Lower leg skin (tissue), 4 donors: ENCODE measurements at regions not wholly inside any gene's neighbourhood (a gene's known extent, or its start where the extent isn't known, plus 50 kb on each side); places are given as distances from the start of the nearest gene placed in this dataset.

Source experiments
- DNase-seq, 2 donors: peaks; one replicate each; pipeline ENCODE4 v3.0.0-alpha.2; 2019; ENCODE audit warnings: low spot score in 2 of 2
- H3K4me3 ChIP-seq: fragments of 200-600 bp; sonication (generic); 2 replicates; pipeline ENCODE4 v1.5.1; 2017; ENCODE audit warnings: mild to moderate bottlenecking, low read depth; ENCODE audit not compliant: poor library complexity, severe bottlenecking
- POLR2A ChIP-seq, 2 donors: fragments of 450-650 bp; IDR thresholded peaks; one replicate each; pipeline ENCODE4 v1.6.1; 2016 to 2017; ENCODE audit warnings: antibody characterized with exemption in 2 of 2, mild to moderate bottlenecking in 1 of 2, moderate library complexity in 1 of 2
- WGBS, 2 donors: methylation state at CpG; one replicate each; pipeline ENCODE4 v1.1.5; 2018; 5-methylcytosine and 5-hydroxymethylcytosine counted together
- intact Hi-C: fragments of 100-400 bp; cut with DNase I; formaldehyde crosslinking; loops from one replicate; pipeline ENCODE4 v1.15.0; 2023; ENCODE audit warnings: low total_unique reads
- TF ChIP-seq, protein P1 (sequence below), 3 donors: fragments of 450-650 bp; IDR thresholded peaks; one replicate each; pipeline ENCODE4 v1.5.1; 2016; ENCODE audit warnings: antibody characterized with exemption in 3 of 3, mild to moderate bottlenecking in 3 of 3, moderate library complexity in 2 of 3

DNA sequence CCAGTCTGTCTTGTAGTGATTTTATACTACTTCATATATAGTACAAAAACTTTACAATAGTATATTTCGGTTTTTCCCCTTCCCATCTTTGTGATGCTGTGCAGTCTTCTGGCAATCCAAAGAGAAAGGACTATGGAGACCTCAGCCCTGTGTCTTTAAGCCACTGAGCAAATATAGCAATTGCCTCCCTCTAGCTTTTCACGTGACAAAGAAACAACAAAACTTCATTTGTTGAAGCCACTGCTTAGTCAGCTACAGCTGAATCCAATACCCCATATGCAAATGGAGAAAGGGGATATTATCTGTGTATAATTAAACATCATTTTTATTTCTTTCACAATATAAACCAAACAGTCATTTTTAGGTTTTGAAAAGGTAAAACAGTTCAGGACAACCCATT, 142.8 kb upstream of the STK32A start:
- DNase-seq: no peak
- no peak overlapping the region for H3K4me3 ChIP-seq
- intact Hi-C loops: no loop called here
- 39 to 53% methylated on average over 2 of the region's 2 CpGs for WGBS, 2 donors
- TF ChIP-seq, protein P1, sequence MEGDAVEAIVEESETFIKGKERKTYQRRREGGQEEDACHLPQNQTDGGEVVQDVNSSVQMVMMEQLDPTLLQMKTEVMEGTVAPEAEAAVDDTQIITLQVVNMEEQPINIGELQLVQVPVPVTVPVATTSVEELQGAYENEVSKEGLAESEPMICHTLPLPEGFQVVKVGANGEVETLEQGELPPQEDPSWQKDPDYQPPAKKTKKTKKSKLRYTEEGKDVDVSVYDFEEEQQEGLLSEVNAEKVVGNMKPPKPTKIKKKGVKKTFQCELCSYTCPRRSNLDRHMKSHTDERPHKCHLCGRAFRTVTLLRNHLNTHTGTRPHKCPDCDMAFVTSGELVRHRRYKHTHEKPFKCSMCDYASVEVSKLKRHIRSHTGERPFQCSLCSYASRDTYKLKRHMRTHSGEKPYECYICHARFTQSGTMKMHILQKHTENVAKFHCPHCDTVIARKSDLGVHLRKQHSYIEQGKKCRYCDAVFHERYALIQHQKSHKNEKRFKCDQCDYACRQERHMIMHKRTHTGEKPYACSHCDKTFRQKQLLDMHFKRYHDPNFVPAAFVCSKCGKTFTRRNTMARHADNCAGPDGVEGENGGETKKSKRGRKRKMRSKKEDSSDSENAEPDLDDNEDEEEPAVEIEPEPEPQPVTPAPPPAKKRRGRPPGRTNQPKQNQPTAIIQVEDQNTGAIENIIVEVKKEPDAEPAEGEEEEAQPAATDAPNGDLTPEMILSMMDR (IDR thresholded peaks at IDR 0.05): no peak
- no peak for TF ChIP-seq POLR2A (IDR thresholded peaks at IDR 0.05)

DNA sequence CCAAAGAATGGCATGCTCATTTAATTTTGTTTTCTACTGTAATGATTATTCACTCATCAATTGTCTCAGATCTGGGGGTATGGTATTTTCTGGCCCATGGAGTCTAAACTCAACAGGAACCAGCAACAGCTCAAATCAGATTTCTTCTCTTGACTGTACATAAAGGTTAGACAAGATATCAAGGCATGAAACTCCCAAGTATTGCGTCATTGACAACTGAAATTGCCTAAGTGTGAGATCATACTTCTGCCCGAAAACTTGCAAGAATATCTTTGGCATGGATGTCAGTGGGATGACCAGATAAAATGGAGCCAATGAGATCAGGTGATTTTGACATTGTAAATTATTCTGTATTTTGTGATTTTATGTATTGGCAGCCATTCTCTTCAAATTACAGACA, 141.7 kb upstream of the STK32A start:
- no peak for TF ChIP-seq POLR2A (IDR thresholded peaks at IDR 0.05)
- TF ChIP-seq, protein P1 (IDR thresholded peaks at IDR 0.05): no peak
- DNase-seq: no peak
- intact Hi-C loops: no loop called here
- no peak overlapping the region for H3K4me3 ChIP-seq
- 62% methylated on average over 2 of the region's 2 CpGs for WGBS, 2 donors

DNA sequence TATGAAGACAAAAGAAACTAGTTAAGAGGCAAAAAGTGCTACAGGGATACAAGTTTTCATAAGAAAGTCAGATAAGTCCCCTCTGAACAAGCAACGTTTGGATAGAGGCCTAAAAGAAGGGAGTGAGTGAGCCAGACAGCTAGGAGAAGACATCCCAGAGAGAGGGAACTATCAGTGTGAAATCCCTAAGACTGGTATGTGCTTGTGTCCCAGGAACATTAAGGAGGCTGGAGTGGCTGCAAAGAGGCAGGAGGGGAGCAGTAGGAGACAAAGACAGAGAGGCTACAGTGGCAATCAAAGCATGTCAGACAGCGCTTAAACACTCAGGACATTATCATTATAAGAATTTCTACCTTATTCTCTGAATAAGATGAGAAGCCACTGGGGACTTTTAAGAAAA, 139.1 kb upstream of the STK32A start:
- intact Hi-C loops: no loop called here
- 62 to 70% methylated on average over 2 of the region's 2 CpGs for WGBS, 2 donors
- DNase-seq: no peak
- H3K4me3 ChIP-seq: no peak overlapping the region
- TF ChIP-seq, protein P1 (IDR thresholded peaks at IDR 0.05): no peak
- TF ChIP-seq POLR2A (IDR thresholded peaks at IDR 0.05): no peak

DNA sequence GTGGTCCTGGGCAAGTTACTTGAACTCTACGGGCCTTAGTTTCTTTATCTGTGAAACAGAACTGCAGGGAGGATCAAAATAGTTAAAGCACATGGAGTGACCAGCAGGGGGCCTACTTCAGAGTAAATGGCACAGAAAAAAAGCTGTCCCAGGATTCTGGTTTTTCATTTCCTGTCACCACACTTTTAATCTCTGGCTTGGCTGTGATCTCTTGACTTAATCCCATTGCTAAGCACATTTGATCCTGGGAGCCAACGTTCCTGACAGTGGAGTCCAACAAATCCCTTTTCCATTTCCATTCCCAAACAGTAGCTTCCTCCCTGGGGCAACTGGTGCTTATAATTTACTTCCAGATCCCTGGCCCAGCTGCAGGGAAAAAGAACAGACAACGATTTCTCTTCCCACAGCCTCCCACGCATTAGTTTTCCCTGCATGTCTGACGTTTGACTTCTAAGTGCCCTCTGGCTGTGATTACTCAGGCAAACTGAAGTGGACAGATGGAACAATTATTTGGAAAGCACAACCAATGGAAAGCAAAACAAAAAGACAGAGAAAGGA, 136.5 kb upstream of the STK32A start:
- 14 to 23% methylated on average over 5 of the region's 5 CpGs for WGBS, 2 donors
- H3K4me3 ChIP-seq: no peak overlapping the region
- no peak for DNase-seq
- intact Hi-C loops: no loop called here
- TF ChIP-seq POLR2A (IDR thresholded peaks at IDR 0.05): no peak
- TF ChIP-seq, protein P1 (IDR thresholded peaks at IDR 0.05): no peak

DNA sequence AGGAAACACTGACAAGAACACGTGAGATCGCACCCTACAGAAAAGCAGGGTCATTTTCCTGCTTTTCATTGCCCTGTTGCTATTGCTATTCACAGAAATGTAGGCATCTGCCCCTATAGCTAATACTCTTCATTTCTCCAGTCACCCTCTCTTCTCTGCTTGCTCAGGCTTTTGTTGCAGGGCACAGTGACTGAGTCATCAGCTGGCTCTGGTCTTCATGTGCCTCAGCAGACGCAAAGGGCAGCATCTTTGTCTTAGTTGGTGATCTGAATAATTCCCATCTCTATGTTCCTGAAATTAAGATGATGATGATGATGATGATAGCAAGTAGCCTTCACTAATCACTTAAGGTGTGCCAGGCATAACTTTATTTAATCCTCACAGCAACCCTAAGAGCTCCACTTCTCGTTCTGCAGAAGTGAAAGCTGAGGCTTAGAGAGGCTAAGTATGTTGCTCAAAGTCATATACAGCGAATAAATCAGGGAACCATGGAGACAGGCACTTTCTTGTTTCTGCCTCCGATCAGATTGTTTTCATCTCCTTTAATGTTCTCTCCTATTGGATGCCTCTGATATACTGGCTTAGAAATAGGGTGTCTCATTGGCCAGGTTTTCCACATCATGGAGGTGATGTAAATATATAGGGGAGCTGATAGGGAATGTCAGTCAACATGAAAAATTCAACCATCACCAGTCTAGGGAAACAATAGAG, 133.0 kb upstream of the STK32A start:
- intact Hi-C loops: no loop called here
- no peak for DNase-seq
- TF ChIP-seq, protein P1 (IDR thresholded peaks at IDR 0.05): no peak
- TF ChIP-seq POLR2A (IDR thresholded peaks at IDR 0.05): no peak
- WGBS, 2 donors: 71 to 79% methylated on average over 6 of the region's 6 CpGs
- no peak overlapping the region for H3K4me3 ChIP-seq

DNA sequence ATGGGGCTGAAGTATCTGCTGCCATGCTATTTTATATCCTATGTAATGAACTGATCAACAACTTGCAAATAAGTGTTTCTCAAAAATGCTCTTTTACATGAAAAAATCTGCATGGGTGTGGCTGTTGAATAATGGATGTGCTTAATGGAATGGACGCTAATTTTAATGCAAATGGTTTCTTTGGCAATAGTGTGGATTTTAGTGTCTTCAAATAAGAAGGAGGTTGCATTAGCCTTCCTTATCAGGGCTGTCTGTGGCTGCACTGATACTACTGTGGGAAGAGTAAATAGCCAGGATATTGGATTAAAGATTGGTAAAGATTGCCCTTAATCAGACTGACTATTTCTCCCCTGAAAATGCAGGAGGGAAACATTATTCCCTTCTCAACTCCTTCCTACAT, 121.9 kb upstream of the STK32A start:
- TF ChIP-seq POLR2A (IDR thresholded peaks at IDR 0.05): no peak
- TF ChIP-seq, protein P1 (IDR thresholded peaks at IDR 0.05): no peak
- 68 to 74% methylated on average over 1 of the region's 1 CpG for WGBS, 2 donors
- H3K4me3 ChIP-seq: no peak overlapping the region
- no peak for DNase-seq
- intact Hi-C loops: no loop called here
